Kidney (tissue), 10 donors: ENCODE measurements at regions not wholly inside any gene's neighbourhood (a gene's known extent, or its start where the extent isn't known, plus 50 kb on each side); places are given as distances from the start of the nearest gene placed in this dataset.
"Not testable (repeated sequence)": the region's sequence is repeated elsewhere in the genome, so short reads cannot be mapped to it uniquely, and the experiment has no call there.

Experiments used
- DNase-seq, 5 donors: peaks; one replicate each; pipeline ENCODE4 v3.0.0-alpha.2; 2013 to 2020
- FAIRE-seq: peaks from 2 replicates; lab custom pipeline; 2012; peaks lifted over from hg19 to GRCh38; lab: Jason Lieb, UNC
- H3K27ac ChIP-seq, 2 donors: one replicate each; pipeline ENCODE4 v1.7.0; 2013; ENCODE audit warnings: low read depth in 2 of 2, low read length in 2 of 2, inconsistent platforms in 1 of 2
- H3K27me3 ChIP-seq: one replicate; pipeline ENCODE4 v1.7.1; 2013; ENCODE audit warnings: low read length, inconsistent platforms; ENCODE audit not compliant: control insufficient read depth, insufficient read depth
- H3K36me3 ChIP-seq, 3 donors: one replicate each; pipeline versions ENCODE4 v1.7.0 to v1.7.1; 2013; ENCODE audit warnings: low read length in 3 of 3, control low read depth in 1 of 3, inconsistent platforms in 1 of 3; ENCODE audit not compliant: insufficient read depth in 3 of 3, control insufficient read depth in 2 of 3
- H3K4me1 ChIP-seq, 3 donors: one replicate each; pipeline versions ENCODE4 v1.7.0 to v1.7.1; 2013; ENCODE audit warnings: low read length in 3 of 3, inconsistent platforms in 1 of 3, low read depth in 1 of 3; ENCODE audit not compliant: control insufficient read depth in 2 of 3, insufficient read depth in 2 of 3
- H3K4me3 ChIP-seq, 3 donors: one replicate each; pipeline versions ENCODE4 v1.7.0 to v1.8.1; 2013; ENCODE audit warnings: low read length in 3 of 3, control low read depth in 1 of 3, inconsistent platforms in 1 of 3
- H3K9ac ChIP-seq, 3 donors: one replicate each; pipeline versions ENCODE4 v1.7.0 to v1.7.1; 2013; ENCODE audit warnings: low read length in 3 of 3, control low read depth in 1 of 3, inconsistent platforms in 1 of 3
- H3K9me3 ChIP-seq, 3 donors: one replicate each; pipeline versions ENCODE4 v1.7.0 to v1.7.1; 2013; ENCODE audit warnings: low read length in 3 of 3, control low read depth in 1 of 3, inconsistent platforms in 1 of 3; ENCODE audit not compliant: control insufficient read depth in 2 of 3, insufficient read depth in 1 of 3
- intact Hi-C: fragments of 100-400 bp; cut with DNase I; formaldehyde crosslinking; loops from one replicate; pipeline ENCODE4 v1.11.1; 2022
- donor health status: control.
- donor health status: control.
- donor health status: DM: yes; HTN: yes; CAD: no.
- donor health status: Normal renal cell carcinoma (clear cell type).

DNA sequence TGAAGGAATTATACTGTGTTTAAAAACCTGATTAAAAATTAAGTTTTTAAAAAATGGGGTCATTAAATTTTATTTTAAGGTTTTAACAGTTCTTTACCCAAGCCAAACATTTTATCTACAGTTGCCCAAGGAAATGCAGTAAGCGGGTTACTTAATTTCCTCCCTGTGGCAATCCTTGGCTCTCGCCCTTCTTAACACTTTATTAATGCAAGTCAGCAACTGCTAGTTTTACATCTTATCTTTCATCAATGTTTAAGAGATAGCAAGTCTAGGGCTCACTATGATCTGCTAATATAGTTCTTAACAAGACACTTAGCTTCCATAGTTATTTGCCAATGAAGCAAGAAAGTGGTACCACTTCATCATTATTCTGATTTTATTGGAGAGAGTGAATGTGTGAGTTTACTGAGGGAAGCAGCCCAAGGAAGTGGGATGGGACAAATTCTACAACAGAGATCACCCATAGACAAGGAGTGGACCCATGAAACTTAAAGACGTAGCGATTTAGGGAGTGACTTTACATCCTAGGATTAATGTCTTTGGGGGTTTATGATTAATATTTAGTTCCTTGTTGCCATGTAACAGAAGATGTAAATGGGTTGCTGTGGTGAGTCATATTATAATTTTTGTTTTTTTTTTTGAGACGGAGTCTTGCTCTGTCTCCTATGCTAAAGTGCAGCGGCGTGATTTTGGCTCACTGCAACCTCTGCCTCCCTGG is 120.4 kb upstream of the ZNF658 start:
- H3K4me3 ChIP-seq, H3K36me3 ChIP-seq, H3K9ac ChIP-seq, H3K27ac ChIP-seq, H3K27me3 ChIP-seq, H3K9me3 ChIP-seq, H3K4me1 ChIP-seq, DNase-seq, intact Hi-C loops, FAIRE-seq: not testable (repeated sequence)

DNA sequence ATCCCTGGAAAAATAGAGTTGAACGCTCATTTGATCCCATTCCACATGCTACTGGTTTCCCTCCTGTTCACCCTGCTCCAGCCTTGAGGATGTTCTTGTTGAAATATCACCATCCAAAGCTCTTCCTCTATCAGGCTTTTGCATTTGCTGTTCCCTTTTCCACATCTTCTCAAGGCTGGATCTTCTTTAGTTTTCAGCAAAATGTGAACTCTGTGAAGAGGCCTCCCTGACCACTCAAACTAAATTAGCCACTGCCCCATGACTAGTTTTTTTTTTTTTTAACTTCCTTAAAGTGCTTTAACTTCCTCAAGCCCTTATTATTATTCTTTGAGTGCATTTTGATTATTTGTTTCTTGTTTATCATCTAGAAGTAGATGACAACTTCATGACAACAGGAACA is 119.3 kb upstream of the ZNF658 start:
- FAIRE-seq, H3K9me3 ChIP-seq, H3K9ac ChIP-seq, H3K4me3 ChIP-seq, H3K27me3 ChIP-seq, intact Hi-C loops, H3K4me1 ChIP-seq, H3K36me3 ChIP-seq, H3K27ac ChIP-seq, DNase-seq: not testable (repeated sequence)

DNA sequence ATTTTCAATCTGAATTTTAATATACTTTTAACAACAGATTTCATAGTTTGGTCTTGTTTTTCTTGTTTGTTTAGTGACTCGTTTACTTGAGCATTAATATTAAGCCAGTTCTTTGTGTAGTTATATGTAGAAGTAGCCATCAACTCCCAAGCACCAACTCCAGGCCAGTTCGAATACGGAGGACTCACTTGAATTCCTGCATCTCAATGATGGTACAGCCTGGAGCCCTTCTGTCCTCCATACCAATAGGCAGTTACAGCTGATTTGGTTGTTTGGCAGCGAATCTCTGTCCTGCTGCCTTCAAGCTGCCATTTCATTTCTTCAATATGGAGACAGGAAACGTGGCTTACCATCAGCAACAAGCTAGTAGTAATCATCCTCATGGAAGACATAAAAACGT is 118.5 kb upstream of the ZNF658 start:
- H3K4me3 ChIP-seq, H3K9ac ChIP-seq, FAIRE-seq, H3K27me3 ChIP-seq, intact Hi-C loops, DNase-seq, H3K9me3 ChIP-seq, H3K4me1 ChIP-seq, H3K36me3 ChIP-seq, H3K27ac ChIP-seq: not testable (repeated sequence)

DNA sequence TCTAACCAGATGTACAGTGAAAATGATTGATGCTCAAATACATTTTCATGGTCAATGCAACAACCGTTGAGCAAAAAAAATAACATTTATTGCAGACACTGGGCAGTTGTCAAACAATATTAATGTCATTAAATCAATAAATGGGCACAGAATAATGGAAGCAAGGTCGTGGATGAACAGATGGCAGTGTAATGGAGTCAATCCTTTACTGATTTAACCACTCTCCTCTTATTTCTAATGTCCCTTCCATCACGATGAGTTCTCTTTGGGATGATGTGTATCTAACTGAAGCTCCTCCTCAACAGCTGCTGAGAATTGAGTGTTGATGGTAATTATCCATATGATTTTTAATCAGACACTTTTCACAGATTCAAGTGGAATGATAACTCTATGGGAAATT is 114.9 kb upstream of the ZNF658 start:
- H3K4me1 ChIP-seq, H3K9ac ChIP-seq, H3K9me3 ChIP-seq, H3K4me3 ChIP-seq, H3K36me3 ChIP-seq, H3K27me3 ChIP-seq, H3K27ac ChIP-seq, DNase-seq, intact Hi-C loops, FAIRE-seq: not testable (repeated sequence)

DNA sequence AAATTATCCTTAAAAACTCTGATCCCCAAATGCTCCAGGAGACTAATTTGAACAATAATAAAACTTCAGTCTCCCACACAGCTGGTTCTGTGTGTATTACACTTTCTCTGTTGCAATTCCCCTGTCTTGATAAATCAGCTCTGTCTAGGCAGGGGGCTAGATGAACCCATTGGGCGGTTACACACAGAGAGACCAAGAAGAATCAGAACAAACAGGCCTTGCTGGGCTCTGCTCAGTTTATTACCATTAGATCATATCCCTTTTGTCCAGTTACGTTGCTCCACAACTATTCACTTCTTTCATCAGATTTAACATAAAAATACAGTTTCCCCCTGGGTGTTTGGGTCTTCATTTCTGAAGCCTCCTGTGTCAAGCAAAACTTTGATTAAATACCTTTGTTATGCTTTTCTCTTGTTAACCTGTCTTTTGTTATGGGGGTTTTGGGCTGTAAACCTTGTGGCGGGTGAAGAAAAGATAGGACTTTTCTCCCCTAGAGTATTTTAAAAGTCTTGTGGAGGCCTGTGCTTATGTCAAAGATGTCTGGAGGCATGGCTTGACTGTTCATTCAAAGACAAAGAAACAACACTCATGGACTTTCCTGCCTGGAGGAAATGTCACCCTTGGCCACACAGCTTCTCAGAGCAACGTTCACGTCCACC is 109.3 kb upstream of the ZNF658 start:
- H3K9me3 ChIP-seq, DNase-seq, H3K27ac ChIP-seq, FAIRE-seq, H3K27me3 ChIP-seq, H3K36me3 ChIP-seq, H3K9ac ChIP-seq, H3K4me3 ChIP-seq, H3K4me1 ChIP-seq, intact Hi-C loops: not testable (repeated sequence)

DNA sequence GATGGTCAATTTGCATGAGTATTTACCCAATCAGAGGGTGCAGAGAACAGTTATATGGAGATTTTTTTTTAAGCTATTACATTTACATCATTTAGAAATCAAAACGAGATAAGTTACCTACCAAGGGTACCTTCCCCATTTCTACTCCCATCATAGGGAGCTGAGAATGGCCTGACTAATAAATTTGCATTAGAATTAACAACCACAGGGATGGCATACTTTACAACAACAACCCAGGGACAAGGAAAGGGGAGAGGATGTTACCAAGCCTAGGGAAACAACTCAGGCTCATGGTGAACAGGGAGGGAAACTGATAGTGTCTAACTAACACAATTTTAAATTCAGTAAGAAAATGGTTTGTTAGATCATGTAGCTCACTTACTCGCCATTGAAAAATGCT is 105.8 kb upstream of the ZNF658 start:
- H3K27ac ChIP-seq, FAIRE-seq, DNase-seq, H3K4me1 ChIP-seq, H3K27me3 ChIP-seq, H3K4me3 ChIP-seq, H3K36me3 ChIP-seq, H3K9me3 ChIP-seq, intact Hi-C loops, H3K9ac ChIP-seq: not testable (repeated sequence)

DNA sequence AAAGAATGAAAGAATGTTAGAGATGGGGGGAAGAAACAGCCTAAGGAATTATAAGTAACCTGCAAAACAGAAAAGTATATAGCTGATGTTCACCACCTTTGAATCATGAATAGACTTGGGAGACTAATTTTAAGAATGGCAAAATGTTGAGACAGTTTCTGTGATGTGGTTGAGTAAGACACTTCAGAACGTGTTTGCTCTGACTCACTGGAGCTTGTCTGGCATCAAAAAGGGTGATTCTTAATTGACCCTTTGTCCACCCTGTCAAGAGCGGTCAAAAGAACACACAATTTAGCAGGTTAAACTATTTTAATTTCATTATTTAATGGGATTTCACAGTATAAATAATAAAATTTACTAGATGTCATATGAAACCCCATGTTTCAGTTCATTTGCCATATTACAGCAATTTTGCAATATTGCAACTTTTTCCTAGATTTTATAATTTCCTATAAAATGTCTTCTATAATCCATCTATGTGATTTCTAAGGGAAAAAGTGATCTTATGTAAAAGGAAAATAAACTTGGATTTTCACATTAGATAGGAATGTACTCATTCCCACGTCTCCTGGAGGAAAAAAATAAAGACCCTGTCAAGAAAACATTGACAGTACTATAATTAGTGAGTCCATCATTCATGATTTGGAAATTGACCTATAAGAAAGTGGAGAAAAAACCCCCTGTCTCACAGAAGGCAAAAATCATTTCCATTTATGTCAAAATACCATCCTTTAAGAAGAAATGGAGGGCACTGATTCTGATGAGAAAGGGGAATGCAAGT is 104.6 kb upstream of the ZNF658 start:
- FAIRE-seq, H3K36me3 ChIP-seq, H3K27me3 ChIP-seq, H3K4me1 ChIP-seq, H3K9ac ChIP-seq, H3K4me3 ChIP-seq, DNase-seq, H3K9me3 ChIP-seq, intact Hi-C loops, H3K27ac ChIP-seq: not testable (repeated sequence)
